ENCODE measurements at regions not wholly inside any gene's neighbourhood (a gene's known extent, or its start where the extent isn't known, plus 50 kb on each side); places are given as distances from the start of the nearest gene placed in this dataset.
"Not testable (repeated sequence)": the region's sequence is repeated elsewhere in the genome, so short reads cannot be mapped to it uniquely, and the experiment has no call there.

DNA sequence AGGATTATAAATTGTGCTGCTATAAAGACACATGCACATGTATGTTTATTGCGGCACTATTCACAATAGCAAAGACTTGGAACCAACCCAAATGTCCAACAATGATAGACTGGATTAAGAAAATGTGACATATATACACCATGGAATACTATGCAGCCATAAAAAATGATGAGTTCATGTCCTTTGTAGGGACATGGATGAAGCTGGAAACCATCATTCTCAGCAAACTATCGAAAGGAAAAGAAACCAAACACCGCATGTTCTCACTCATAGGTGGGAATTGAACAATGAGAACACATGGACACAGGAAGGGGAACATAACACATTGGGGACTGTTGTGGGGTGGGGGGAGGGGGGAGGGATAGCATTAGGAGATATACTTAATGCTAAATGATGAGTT is 67.8 kb upstream of the ETV3 start:
- DNase-seq, result not testable (repeated sequence)

DNA sequence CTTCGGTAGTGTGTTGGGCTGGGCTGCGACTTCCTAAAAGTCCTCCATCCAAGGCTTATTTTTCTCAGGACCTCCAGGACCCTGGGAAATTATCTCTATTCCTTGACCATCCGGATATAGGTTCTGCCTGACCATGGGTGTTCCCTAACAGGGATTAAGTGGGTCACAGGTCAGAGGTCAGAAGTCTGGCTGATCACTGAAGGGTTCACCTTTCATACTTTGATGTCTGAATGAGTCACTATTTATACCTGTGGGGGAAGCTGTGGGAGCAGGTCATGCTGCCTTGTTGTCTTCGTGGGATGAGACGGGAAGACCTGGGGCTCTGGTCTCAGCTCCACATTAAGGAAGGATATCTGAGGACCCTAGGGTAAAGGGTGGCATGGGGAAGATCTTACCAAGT is 65.0 kb upstream of the ETV3 start:
- no peak for DNase-seq

DNA sequence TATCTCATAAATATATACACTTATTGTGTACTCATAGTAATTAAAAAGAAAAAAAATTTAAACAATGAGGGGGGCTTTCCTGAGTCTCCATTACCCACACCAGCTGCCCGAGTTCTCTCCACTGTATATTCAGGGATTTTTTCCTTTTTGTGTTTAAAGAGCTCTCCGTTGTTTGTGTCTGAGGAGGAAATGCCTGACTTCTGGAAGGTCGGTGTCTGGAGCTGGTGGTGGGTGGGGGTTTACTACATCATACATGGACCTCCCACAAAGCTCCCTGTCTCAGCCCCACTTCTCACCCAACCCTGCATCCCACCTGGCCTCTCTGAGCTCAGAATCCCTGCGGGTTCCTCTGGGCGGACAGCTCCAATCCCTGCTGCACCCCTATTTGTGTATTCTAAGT is 64.1 kb upstream of the ETV3 start:
- DNase-seq, result no peak

DNA sequence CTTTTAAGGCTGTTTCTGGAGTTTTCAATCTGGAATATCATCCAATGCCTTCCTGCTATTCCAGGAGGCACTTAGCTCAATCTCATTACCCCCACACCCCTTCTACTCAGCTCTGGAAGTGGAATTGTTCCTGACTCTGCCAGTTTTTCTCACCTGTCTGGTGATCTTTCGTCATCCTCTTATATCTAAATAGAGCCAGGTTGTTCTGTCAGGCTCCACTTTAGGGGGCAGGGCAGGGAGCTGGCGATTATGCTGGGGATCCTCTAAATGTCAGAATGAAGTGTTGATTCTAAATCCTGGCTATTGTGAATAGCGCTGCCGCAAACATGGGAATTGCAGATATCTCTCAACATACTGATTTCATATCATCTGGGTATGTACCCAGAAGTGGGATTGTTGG is 63.6 kb upstream of the ETV3 start:
- DNase-seq, result no peak

DNA sequence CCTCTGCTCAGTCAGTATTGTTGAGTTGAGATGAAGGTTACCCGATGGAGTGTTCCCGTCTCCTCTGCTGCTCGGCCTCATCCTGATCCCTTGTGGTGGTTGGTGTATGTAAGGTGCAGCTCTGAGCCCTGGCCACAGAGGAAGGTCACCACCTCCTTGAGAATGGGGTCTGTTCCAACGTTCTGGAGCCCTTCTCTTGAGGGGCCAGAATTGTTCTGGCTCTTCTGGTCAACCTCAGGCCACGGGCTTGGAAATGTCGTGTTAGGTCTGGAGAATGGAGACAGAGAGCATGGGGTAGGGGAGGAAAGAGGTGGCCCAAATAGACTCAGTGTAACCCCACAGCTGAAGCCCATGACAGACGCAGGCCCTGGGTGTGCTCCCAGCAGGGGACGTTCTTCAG is 62.3 kb upstream of the ETV3 start:
- no peak for DNase-seq

DNA sequence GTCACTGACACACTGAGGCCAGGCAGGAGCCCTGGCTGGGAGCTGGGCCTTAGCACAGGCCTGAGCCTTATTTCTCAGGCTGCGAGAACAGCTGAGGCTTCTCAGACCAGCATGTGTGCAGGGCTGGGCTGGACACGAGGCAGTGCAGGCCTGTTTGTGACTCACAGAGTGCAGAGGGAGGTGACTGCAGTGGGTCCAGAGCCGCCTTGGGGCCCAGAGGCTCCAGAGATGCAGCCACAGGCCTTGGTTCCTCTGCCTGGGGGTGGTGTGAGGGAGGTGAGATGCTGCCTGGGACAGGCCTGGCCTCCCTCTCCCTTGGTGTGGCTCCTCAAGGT is 61.2 kb upstream of the ETV3 start:
- no peak for DNase-seq

DNA sequence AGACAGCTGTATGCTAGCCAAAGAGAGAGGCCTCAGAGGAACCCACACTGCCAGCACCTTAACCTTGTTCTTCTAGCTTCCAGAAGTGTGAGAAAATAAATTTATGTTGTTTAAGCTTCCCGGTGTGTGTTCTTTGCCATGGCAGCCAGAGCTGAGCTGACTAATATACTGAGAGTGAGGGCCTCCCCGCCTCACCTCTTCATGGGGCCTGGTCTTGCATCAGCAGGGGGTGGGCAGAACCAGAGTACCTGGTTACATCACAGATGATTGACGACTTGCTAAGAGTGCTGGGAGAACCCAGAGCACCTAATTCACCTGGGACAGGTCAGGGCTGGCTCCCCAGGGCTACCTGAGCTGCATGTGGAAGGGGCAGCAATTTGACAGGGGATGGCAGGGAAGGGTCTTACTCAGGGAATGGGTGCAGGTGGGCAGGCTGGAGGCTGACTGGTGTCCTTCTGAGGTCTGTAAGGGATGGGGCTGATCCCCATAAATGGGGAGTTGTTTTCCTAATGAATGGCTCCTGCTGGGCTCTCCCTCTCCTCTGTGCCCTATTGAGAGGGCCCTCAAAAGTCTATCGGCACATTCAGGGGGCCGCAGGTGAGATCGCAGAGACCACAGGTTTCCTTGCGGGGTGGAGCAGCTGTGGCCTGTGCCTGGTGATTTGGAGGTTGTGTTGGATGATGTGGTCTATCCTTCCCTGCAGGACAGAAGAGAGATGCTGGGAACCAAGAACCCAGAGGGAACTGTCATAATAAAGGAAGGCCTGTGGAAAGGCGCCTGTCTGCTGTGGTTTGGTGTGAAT is 60.6 kb upstream of the ETV3 start:
- DNase-seq, result no peak

DNA sequence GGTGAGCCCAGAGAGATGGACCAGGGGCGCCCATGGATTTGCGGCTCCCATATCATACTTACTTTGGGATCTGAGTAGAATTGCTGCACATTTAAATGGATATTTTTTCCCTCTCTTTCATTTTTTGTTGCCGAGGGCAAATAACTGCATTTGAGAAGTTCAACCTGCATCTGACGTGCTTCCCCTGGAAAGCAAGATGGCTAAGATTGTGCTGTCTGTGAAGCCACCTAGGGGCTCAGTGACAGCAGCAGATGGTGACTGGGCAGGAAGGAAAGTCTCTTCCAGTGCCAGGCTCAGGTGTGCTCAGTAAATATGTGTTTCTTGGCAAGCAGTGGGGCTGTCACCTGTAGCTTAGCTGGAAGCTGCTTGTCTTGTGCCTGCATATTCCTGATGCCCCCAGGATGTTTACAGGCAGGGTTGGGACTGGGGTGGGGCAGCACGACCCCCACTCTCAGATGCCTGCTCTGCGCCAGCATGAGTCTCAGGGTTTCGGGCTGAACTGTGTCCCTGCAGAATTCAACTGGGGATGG is 59.8 kb upstream of the ETV3 start:
- no peak for DNase-seq

DNA sequence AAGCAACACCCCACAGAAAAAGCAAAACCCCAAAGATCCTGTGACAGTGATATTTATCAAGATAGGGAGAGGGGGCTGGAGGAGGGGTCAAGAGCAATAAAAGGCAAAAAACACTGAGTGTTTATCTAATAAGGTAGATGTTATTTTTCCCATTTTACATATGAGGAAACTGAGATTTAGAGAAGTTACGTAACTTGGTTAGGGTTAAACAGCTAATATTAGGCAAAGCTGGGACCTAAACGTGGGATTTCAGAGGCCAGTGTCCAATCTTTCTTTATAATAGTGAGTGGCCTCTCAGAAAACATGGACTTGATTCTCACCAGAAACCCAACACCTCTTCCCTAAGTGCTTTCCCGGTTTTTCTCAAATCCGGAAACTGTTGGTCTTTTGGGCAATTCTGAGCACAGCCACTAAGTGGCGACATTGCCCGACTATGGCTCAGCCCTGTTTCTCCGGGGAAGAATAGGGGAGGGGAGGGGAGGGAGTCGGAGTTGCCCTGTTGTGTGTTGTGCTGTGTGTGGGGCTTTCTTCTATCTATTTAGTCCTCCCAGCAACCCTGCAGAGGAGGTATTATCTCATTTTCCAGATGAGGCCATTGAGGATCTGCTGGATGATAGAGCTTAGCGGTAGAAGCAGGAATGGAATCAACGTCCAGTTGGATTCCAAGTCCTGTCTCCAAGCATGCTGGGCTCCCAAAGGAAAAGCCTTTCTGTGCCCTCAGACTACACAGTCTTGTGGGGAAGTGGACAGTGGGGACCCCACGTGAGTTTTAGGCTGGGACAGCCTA is 58.7 kb upstream of the ETV3 start:
- DNase-seq, result not testable (repeated sequence)

DNA sequence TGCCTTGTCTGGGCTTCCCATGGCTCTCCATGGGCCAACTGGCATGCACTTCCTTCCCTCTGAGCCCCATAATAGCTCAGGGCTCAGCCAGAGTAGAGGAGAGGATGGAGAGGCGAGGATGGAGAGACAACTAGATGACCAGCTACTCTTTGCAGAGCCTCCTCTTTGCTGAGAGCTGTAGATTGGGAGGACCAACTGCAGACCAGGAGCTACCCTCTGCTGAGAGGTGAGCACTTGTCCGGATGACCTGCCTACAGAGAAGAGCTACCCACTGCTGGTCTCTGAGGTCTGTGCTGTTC is 58.0 kb upstream of the ETV3 start:
- DNase-seq, result no peak

DNA sequence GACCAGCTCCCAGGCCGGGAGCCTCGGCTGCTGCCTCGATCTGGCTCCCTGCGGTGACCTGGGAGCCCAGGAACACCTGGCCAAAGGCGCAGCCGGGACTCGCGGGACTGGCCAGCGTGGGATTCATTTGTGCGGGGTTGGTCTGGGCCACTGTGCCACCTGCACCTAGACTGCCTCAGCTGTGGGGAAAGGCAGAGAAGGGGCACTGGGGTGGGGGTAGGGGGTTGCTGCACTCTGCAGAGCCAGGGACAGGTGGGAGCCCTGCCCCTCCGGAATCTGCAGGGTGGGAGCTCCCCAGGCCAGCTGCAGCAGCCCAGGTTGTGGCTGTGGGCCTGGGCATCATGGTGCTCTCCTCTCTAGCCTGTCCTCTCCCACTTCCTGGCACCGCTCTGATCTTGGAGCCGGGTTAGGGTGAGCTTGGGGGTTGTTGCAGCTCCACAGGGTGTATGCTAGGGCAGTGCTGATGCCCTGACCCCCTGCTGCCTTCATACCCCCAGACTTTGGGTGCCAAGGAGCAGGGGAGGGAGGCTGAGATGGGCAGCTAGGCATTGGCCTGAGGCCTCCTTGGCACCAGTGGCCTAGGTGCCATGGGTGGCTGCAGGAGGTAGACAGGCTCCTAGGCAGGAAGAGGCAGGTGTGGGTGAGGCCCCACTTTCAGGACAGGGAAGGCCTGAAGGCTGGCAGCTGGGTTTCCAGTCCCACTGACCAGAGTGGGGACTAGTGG is 57.5 kb upstream of the ETV3 start:
- no peak for DNase-seq

DNA sequence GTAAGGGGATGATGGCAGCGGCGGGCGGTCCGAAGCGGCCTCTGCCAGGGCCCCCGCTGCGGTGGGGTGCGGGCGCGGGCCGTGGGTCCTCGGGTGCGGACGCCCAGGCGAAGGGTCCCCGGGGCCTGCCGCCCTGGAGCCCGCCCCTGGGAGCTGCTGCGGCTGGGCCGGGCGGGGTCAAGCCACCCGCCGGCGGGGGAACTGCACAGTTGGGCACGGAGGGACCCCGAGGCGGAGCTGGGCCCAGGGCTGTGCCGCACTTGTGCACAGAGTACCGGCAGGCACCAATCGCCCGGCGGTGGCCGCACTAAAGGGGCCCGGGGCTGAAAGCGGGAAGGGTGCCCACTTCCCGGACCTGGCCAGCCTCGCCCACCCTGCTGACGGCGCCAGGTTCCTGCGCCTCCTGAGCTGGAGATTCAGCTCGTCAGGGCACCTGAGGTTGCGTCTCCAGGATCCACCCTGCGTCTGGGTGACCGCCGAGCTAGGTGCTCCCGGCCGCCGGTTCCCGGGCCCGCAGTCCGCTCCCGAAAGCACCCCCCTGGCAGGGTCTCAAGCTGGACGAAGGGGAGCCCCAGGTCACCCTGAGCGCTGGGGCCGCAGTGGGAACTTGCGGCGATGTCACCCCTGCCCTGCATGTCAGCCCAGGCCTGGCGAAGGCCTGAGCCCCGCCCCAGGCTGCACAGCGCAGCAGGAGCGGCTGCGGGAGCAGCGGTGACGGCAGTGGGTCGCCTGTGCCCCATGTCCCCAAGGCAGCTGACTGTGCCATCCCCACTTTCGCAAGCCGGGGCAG is 56.7 kb upstream of the ETV3 start:
- no peak for DNase-seq

DNA sequence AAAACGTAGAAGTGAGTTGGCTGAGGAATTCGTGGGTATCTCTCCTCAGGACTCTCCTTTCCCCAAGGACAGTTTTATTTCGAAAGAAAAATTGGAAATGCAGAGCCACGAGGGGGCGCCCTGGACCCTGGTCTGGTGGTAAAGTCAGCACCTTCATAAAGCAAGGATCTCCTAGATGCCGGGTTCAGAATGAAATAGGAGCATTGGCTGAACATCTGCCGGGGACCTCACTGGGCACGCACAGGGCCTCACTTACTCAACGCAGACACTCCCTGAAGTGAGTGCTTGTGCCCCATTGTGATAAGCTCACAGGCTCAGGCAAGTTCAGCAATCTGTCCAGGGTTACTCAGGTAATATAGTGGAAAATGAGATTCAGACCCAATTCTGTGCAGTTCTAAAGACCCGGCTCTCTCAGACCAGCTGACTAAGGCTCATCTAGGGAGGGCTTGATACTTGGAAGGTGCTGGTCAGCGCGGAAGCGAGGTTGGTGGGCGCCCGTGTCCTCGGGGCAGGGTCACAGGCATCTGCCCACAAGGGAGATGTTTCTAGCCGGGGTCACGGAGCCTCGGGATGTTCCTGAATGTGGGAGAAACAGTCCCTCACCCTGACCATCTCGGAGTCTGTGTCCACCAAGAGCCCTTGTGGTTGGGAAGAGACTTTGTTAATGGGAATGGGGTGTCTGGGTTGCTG is 55.7 kb upstream of the ETV3 start:
- peak; percentile 77 for DNase-seq

DNA sequence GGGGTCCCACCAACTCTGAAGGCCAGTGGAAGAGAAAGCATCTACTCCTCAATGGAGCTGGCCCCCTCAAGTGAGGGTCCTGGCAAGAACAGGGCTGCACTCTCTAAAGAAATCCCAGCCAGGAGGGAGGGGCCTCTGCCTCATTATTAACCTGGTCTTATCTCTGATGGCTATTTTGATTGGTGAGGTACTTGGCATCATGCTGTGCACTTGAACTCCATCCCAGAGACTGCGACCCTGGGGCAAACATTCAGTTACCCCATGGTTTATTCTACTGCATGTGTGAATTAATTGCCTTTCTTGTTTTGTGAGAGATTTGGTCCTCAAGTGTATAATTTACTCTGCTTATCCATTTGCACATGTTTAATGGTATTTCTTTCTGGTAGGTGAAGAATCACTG is 55.0 kb upstream of the ETV3 start:
- no peak for DNase-seq

DNA sequence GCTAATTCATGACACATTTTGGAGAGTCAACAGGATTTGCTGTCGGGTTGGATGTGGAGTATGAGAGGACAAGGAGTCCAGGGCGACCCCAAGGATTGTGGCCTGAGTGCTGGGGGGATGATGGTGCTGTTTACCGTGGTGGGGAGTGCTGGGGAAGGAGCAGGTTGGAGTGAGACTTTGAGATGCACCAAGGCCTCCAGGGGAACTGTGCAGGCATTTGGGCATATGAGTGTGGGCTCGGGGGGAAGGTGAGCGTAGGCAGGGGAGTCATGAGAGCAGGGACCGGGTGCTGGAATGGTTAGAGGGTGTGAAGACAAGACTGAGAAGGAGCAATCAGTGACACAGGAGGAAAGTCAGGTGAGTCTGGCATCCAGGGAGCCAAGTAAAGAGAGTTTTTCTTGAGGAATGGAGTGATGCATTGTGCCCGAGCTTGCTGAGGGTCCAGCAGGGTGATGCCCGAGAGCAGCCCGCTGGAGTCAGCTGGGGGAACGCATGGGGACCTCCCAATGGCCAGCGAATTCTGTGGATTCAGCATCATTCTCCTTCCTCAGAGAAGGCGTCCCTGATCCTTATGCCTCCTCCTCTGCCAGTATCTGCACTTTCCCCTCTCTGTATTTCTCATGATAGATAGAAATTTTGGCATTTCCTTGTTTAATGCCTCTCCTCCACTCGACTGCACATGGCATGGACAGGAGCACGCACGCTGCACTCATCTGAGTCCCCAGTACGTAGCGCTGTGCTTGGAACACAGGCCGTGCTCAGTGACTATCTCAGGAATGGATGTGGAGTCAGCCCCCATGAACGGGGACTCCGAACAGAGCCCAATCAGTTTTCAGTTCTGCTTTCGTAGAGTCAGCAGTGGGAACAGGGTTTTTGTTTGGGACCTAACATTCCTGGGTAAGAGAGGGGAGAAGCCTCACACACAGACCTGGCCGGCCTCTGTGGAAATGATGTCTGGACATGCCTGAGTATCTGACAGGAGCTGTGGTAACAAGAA is 52.1 kb upstream of the ETV3 start:
- no peak for DNase-seq

DNA sequence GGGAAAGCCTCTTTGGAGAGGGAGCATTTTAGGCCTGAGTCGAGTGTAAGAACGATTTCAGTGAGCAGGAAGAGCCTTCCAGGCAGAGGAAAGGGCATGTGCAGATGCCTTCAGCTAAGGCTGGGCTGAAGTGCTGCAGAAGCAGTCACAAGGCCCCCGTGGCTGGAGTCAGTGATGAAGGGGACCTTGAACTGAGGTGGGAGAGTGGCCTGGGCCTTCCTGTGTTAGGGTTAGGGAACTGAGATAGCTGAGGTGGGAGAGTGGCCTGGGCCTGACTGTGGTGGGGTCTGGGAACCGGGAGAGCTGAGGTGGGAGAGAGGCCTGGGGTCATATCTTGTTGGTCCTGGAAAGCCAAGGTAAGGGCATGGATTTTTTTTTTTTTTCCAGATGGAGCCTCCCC is 50.9 kb upstream of the ETV3 start:
- DNase-seq, result no peak
